ENCODE measurements at regions not wholly inside any gene's neighbourhood (a gene's known extent, or its start where the extent isn't known, plus 50 kb on each side); places are given as distances from the start of the nearest gene placed in this dataset.

GRCh38 chr20:1838556-1839279, 56.5 kb upstream of the SIRPA start:
- no peak for TF ChIP-seq CTCF (conservative IDR thresholded peaks at IDR 0.05; ENCODE audit: low read depth, low read length)
- DNase-seq (ENCODE audit: low read depth) = no peak
- no peak overlapping the region for H3K4me3 ChIP-seq (ENCODE audit: low read depth, low read length)

GRCh38 chr20:1835186-1836035, 59.8 kb upstream of the SIRPA start:
- H3K4me3 ChIP-seq (ENCODE audit: low read depth, low read length) = no peak overlapping the region
- TF ChIP-seq CTCF (conservative IDR thresholded peaks at IDR 0.05; ENCODE audit: low read depth, low read length) = no peak

GRCh38 chr20:1833728-1834726, 61.2 kb upstream of the SIRPA start:
- no peak for DNase-seq (ENCODE audit: low read depth)
- H3K4me3 ChIP-seq (ENCODE audit: low read depth, low read length) = no peak overlapping the region
- TF ChIP-seq CTCF (conservative IDR thresholded peaks at IDR 0.05; ENCODE audit: low read depth, low read length) = no peak

More at GRCh38 chr20:1835186-1836035, 59.8 kb upstream of the SIRPA start:
- DNase-seq (ENCODE audit: low read depth) = no peak

GRCh38 chr20:1833216-1833615, 62.0 kb upstream of the SIRPA start:
- TF ChIP-seq CTCF (conservative IDR thresholded peaks at IDR 0.05; ENCODE audit: low read depth, low read length) = no peak
- DNase-seq (ENCODE audit: low read depth) = no peak
- no peak overlapping the region for H3K4me3 ChIP-seq (ENCODE audit: low read depth, low read length)

GRCh38 chr20:1832634-1833033, 62.6 kb upstream of the SIRPA start:
- TF ChIP-seq CTCF (conservative IDR thresholded peaks at IDR 0.05; ENCODE audit: low read depth, low read length) = no peak
- no peak overlapping the region for H3K4me3 ChIP-seq (ENCODE audit: low read depth, low read length)
- no peak for DNase-seq (ENCODE audit: low read depth)

- no peak for TF ChIP-seq CTCF (conservative IDR thresholded peaks at IDR 0.05; ENCODE audit: low read depth, low read length)
- H3K4me3 ChIP-seq (ENCODE audit: low read depth, low read length) = no peak overlapping the region
- DNase-seq (ENCODE audit: low read depth) = no peak
Observed at GRCh38 chr20:1831606-1832005, 63.6 kb upstream of the SIRPA start.
